Fibroblast of villous mesenchyme (primary cell): ENCODE measurements at regions not wholly inside any gene's neighbourhood (a gene's known extent, or its start where the extent isn't known, plus 50 kb on each side); places are given as distances from the start of the nearest gene placed in this dataset.
"Not testable (repeated sequence)": the region's sequence is repeated elsewhere in the genome, so short reads cannot be mapped to it uniquely, and the experiment has no call there.

Experiments
- DNase-seq: peaks from one replicate; pipeline ENCODE4 v3.0.0-alpha.2; 2010; ENCODE audit warnings: low read depth
- H3K4me3 ChIP-seq: 2 replicates; pipeline ENCODE4 v1.5.1; 2011; ENCODE audit warnings: low read depth, mild to moderate bottlenecking, low read length
- CTCF ChIP-seq: IDR thresholded peaks from 2 replicates; pipeline ENCODE4 v1.5.1; 2012; ENCODE audit warnings: low read depth, mild to moderate bottlenecking, low read length; ENCODE audit not compliant: insufficient read depth

- DNase-seq, result peak; percentile 11
- TF ChIP-seq CTCF, result no peak
- H3K4me3 ChIP-seq, result no peak overlapping the region
Measured at GRCh38 chr4:111960241-111960667, 185.0 kb upstream of the FAM241A start.

GRCh38 chr4:111961026-111961425 lies 184.2 kb upstream of the FAM241A start:
- not testable (repeated sequence) for H3K4me3 ChIP-seq, DNase-seq

- no peak for TF ChIP-seq CTCF
- no peak overlapping the region for H3K4me3 ChIP-seq
- no peak for DNase-seq
Measured at GRCh38 chr4:111961809-111962208, 183.4 kb upstream of the FAM241A start.

- TF ChIP-seq CTCF, result no peak
- H3K4me3 ChIP-seq, result no peak overlapping the region
- no peak for DNase-seq
Measured at GRCh38 chr4:111963158-111963700, 182.0 kb upstream of the FAM241A start.

GRCh38 chr4:111977419-111977965 lies 167.8 kb upstream of the FAM241A start:
- no peak overlapping the region for H3K4me3 ChIP-seq
- TF ChIP-seq CTCF, result no peak
- DNase-seq, result no peak

- no peak for DNase-seq
- no peak overlapping the region for H3K4me3 ChIP-seq
- no peak for TF ChIP-seq CTCF
Measured at GRCh38 chr4:111979921-111980320, 165.3 kb upstream of the FAM241A start.

- no peak overlapping the region for H3K4me3 ChIP-seq
- no peak for DNase-seq
Measured at GRCh38 chr4:111982089-111982488, 163.2 kb upstream of the FAM241A start.

More at GRCh38 chr4:111982089-111982488, 163.2 kb upstream of the FAM241A start:
- no peak for TF ChIP-seq CTCF
